Right lobe of liver (tissue), 4 donors: ENCODE measurements at regions not wholly inside any gene's neighbourhood (a gene's known extent, or its start where the extent isn't known, plus 50 kb on each side); places are given as distances from the start of the nearest gene placed in this dataset.

Source experiments
- POLR2A ChIP-seq: fragments of 450-650 bp; IDR thresholded peaks from one replicate; pipeline ENCODE4 v1.6.1; 2017; ENCODE audit warnings: antibody characterized with exemption, mild to moderate bottlenecking
- TF ChIP-seq, protein P1 (sequence below), 4 donors: fragments of 200-600 bp in 3 of 4; fragments of 450-650 bp in 1 of 4; IDR thresholded peaks; one replicate each; pipeline versions ENCODE4 v1.5.1 to v1.8.0; 2016 to 2022; ENCODE audit warnings: antibody characterized with exemption in 4 of 4, mild to moderate bottlenecking in 2 of 4
- donor health status: DM: no; HTN: no; CAD: no.
- donor health status: DM: no; HTN: no; CAD: no.
- donor health status: DM: no; HTN: yes; CAD: no.

DNA sequence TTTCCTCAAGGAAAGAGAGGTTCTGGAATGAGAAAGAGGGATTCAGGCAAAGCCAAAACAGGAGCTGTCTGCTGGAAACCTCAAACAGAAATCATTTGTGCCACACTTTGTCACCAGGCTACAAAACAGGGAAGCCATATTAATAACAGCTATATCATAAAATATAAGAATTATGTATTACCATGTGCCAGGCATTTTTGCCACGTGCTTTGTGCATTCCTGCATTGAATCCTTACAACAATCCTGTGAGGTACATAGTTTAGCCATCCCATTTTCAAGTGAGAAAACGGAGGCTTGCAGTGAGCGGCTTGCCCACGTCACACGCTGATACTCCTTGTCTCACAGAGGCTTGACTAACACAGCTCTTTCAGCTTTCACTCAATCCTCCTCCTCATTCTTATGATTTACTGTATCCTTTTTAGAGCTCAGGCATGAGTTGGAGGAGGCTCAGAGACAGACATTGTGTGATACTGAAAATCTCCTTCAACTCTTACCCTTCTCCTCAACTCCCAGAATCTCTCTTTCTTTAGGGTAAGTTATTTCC lies 148.4 kb upstream of the MEX3C start:
- TF ChIP-seq, protein P1, sequence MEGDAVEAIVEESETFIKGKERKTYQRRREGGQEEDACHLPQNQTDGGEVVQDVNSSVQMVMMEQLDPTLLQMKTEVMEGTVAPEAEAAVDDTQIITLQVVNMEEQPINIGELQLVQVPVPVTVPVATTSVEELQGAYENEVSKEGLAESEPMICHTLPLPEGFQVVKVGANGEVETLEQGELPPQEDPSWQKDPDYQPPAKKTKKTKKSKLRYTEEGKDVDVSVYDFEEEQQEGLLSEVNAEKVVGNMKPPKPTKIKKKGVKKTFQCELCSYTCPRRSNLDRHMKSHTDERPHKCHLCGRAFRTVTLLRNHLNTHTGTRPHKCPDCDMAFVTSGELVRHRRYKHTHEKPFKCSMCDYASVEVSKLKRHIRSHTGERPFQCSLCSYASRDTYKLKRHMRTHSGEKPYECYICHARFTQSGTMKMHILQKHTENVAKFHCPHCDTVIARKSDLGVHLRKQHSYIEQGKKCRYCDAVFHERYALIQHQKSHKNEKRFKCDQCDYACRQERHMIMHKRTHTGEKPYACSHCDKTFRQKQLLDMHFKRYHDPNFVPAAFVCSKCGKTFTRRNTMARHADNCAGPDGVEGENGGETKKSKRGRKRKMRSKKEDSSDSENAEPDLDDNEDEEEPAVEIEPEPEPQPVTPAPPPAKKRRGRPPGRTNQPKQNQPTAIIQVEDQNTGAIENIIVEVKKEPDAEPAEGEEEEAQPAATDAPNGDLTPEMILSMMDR (IDR thresholded peaks at IDR 0.05): no peak
- TF ChIP-seq POLR2A: no peak
